CD8-positive, alpha-beta memory T cell (primary cell): ENCODE measurements at regions not wholly inside any gene's neighbourhood (a gene's known extent, or its start where the extent isn't known, plus 50 kb on each side); places are given as distances from the start of the nearest gene placed in this dataset.

ENCODE experiments used
- CTCF ChIA-PET: fragments of 350-600 bp; sonication (Branson Sonifier 250); formaldehyde crosslinking; loops from one replicate; lab custom pipeline; 2021; ENCODE audit warnings: antibody characterized with exemption; lab: Charles Lee
- POLR2A ChIA-PET: fragments of 350-600 bp; sonication (Branson Sonifier 250); formaldehyde crosslinking; loops from one replicate; lab custom pipeline; 2021; ENCODE audit warnings: antibody characterized with exemption; lab: Charles Lee
- DNase-seq, 5 donors: peaks; one replicate each; pipeline versions ENCODE4 v3.0.0 to v3.0.0-alpha.2; 2020 to 2022; ENCODE audit warnings: mixed read lengths in 1 of 5
- H3K27ac ChIP-seq: one replicate; pipeline ENCODE4 v1.7.0; 2013; ENCODE audit warnings: low read depth, mild to moderate bottlenecking, low read length, moderate library complexity
- H3K27me3 ChIP-seq: 2 replicates; pipeline ENCODE4 v1.7.0; 2013; ENCODE audit warnings: low read length, mild to moderate bottlenecking; ENCODE audit not compliant: insufficient read depth, poor library complexity, severe bottlenecking
- H3K36me3 ChIP-seq: 2 replicates; pipeline ENCODE4 v1.7.0; 2013; ENCODE audit warnings: mild to moderate bottlenecking, low read length, moderate library complexity; ENCODE audit not compliant: insufficient read depth
- H3K4me1 ChIP-seq: 2 replicates; pipeline ENCODE4 v1.7.0; 2013; ENCODE audit warnings: mild to moderate bottlenecking, low read length, moderate library complexity; ENCODE audit not compliant: insufficient read depth
- H3K4me3 ChIP-seq: 2 replicates; pipeline ENCODE4 v1.7.0; 2013; ENCODE audit warnings: mild to moderate bottlenecking, low read length
- H3K9me3 ChIP-seq: 2 replicates; pipeline ENCODE4 v1.7.0; 2013; ENCODE audit warnings: mild to moderate bottlenecking, low read length
- H3K27ac Mint-ChIP-seq, 8 donors: one replicate each; pipeline ENCODE4 v1.8.0; 2020 to 2021; ENCODE audit warnings: mixed read lengths in 8 of 8, mild to moderate bottlenecking in 6 of 8, inconsistent platforms in 3 of 8, moderate library complexity in 3 of 8
- H3K27me3 Mint-ChIP-seq, 2 donors: one replicate each; pipeline ENCODE4 v1.8.0; 2020 to 2021; ENCODE audit warnings: mixed read lengths in 2 of 2, mild to moderate bottlenecking in 1 of 2, moderate library complexity in 1 of 2
- H3K36me3 Mint-ChIP-seq, 3 donors: one replicate each; pipeline ENCODE4 v1.8.0; 2020 to 2021; ENCODE audit warnings: mixed read lengths in 3 of 3, inconsistent platforms in 1 of 3, mild to moderate bottlenecking in 1 of 3
- H3K4me1 Mint-ChIP-seq, 3 donors: one replicate each; pipeline ENCODE4 v1.8.0; 2020 to 2021; ENCODE audit warnings: mixed read lengths in 3 of 3, inconsistent platforms in 1 of 3, mild to moderate bottlenecking in 1 of 3
- H3K4me3 Mint-ChIP-seq, 7 donors: one replicate each; pipeline ENCODE4 v1.8.0; 2020 to 2021; ENCODE audit warnings: mixed read lengths in 7 of 7, mild to moderate bottlenecking in 6 of 7, moderate library complexity in 4 of 7, inconsistent platforms in 2 of 7
- H3K9me3 Mint-ChIP-seq, 5 donors: one replicate each; pipeline ENCODE4 v1.8.0; 2020 to 2022; ENCODE audit warnings: mixed read lengths in 5 of 5, mild to moderate bottlenecking in 3 of 5, moderate library complexity in 2 of 5, inconsistent platforms in 1 of 5

- no peaks in the 10 kb centered on the region for H3K36me3 Mint-ChIP-seq
- POLR2A ChIA-PET: no interaction called here
- no peak overlapping the region for H3K4me3 Mint-ChIP-seq
- H3K27me3 ChIP-seq: no peaks in the 10 kb centered on the region
- no peaks in the 10 kb centered on the region for H3K9me3 Mint-ChIP-seq
- H3K27ac Mint-ChIP-seq: peak overlapping the region in 2 of 8 donors; percentile 57 to 75
- H3K36me3 ChIP-seq: no peaks in the 10 kb centered on the region
- no peak for DNase-seq
- peaks cover 28 to 34% (median 30%) of the 10 kb centered on the region in 3 donors for H3K4me1 Mint-ChIP-seq
- H3K4me3 ChIP-seq: no peak overlapping the region
- no peaks in the 10 kb centered on the region for H3K9me3 ChIP-seq
- no peak overlapping the region for H3K27ac ChIP-seq
- peaks cover 35% of the 10 kb centered on the region for H3K4me1 ChIP-seq
- CTCF ChIA-PET: no interaction called here
- no peaks in the 10 kb centered on the region for H3K27me3 Mint-ChIP-seq
Measured at GRCh38 chr17:77001487-77001886, 133.3 kb downstream of the MGAT5B start.

GRCh38 chr17:77002103-77003045 is 134.2 kb downstream of the MGAT5B start:
- no peak for DNase-seq
- Histone ChIP-seq H3K27me3 (no peaks in the 10 kb centered on the region), H3K36me3 (no peaks in the 10 kb centered on the region), H3K9me3 (no peaks in the 10 kb centered on the region), H3K4me1 (peaks cover 26% of the 10 kb centered on the region), H3K4me3 (no peak overlapping the region), H3K27ac (no peak overlapping the region)
- ChIA-PET POLR2A (no interaction called here), CTCF (interaction anchor here (1.0 to 1.9 kb wide), 2 partner anchors 10 to 135 kb away, joined by 3 to 7 read pairs; no protein-coding TSS in a partner anchor)
- no peaks in the 10 kb centered on the region for H3K36me3 Mint-ChIP-seq
- peak overlapping the region in 4 of 8 donors; percentile 13 to 86 (median 34) for H3K27ac Mint-ChIP-seq
- H3K4me1 Mint-ChIP-seq: peaks cover 23 to 27% (median 24%) of the 10 kb centered on the region in 3 donors
- H3K27me3 Mint-ChIP-seq: peaks cover 0 to 4% of the 10 kb centered on the region in 2 donors
- H3K9me3 Mint-ChIP-seq: no peaks in the 10 kb centered on the region
- H3K4me3 Mint-ChIP-seq: no peak overlapping the region

- H3K4me1 ChIP-seq: peaks cover 13% of the 10 kb centered on the region
- H3K9me3 Mint-ChIP-seq: no peaks in the 10 kb centered on the region
- no peaks in the 10 kb centered on the region for H3K27me3 ChIP-seq
- H3K36me3 Mint-ChIP-seq: peaks cover 0 to 6% (median 0%) of the 10 kb centered on the region in 3 donors
- no peak overlapping the region for H3K4me3 ChIP-seq
- peaks cover 10 to 14% (median 12%) of the 10 kb centered on the region in 3 donors for H3K4me1 Mint-ChIP-seq
- H3K36me3 ChIP-seq: no peaks in the 10 kb centered on the region
- ChIA-PET POLR2A (no interaction called here), CTCF (interaction anchor here (1.0 to 1.9 kb wide), 3 partner anchors 9 to 136 kb away, joined by 3 to 7 read pairs (median 3); no protein-coding TSS in a partner anchor)
- no peaks in the 10 kb centered on the region for H3K9me3 ChIP-seq
- peaks cover 0 to 11% of the 10 kb centered on the region in 2 donors for H3K27me3 Mint-ChIP-seq
- H3K27ac ChIP-seq: no peak overlapping the region
- H3K27ac Mint-ChIP-seq: no peak overlapping the region
- no peak for DNase-seq
- H3K4me3 Mint-ChIP-seq: no peak overlapping the region
Measured at GRCh38 chr17:77003699-77004098, 135.5 kb downstream of the MGAT5B start.

- H3K4me3 ChIP-seq: no peak overlapping the region
- DNase-seq: no peak
- Mint-ChIP-seq H3K9me3 (peaks cover 0 to 8% (median 4%) of the 10 kb centered on the region in 5 donors), H3K27ac (no peak overlapping the region), H3K36me3 (peaks cover 0 to 20% (median 3%) of the 10 kb centered on the region in 3 donors), H3K4me1 (no peaks in the 10 kb centered on the region), H3K4me3 (no peak overlapping the region), H3K27me3 (peaks cover 3 to 24% of the 10 kb centered on the region in 2 donors)
- H3K27me3 ChIP-seq: no peaks in the 10 kb centered on the region
- H3K4me1 ChIP-seq: no peaks in the 10 kb centered on the region
- POLR2A ChIA-PET: no interaction called here
- CTCF ChIA-PET: interaction anchor here (1.5 kb wide), 1 partner anchor 38 kb away, joined by 4 read pairs; no protein-coding TSS in a partner anchor
- H3K27ac ChIP-seq: no peak overlapping the region
- H3K9me3 ChIP-seq: no peaks in the 10 kb centered on the region
- no peaks in the 10 kb centered on the region for H3K36me3 ChIP-seq
Measured at GRCh38 chr17:77006971-77007649, 133.7 kb upstream of the SEC14L1 start.

GRCh38 chr17:77009877-77010276 is 130.9 kb upstream of the SEC14L1 start:
- Histone ChIP-seq H3K9me3 (no peaks in the 10 kb centered on the region), H3K27me3 (no peaks in the 10 kb centered on the region), H3K4me1 (no peaks in the 10 kb centered on the region), H3K4me3 (no peak overlapping the region), H3K36me3 (no peaks in the 10 kb centered on the region), H3K27ac (no peak overlapping the region)
- ChIA-PET CTCF (interaction anchor here (1.0 to 1.4 kb wide), 2 partner anchors 47 to 143 kb away, joined by 3 to 5 read pairs; no protein-coding TSS in a partner anchor), POLR2A (no interaction called here)
- H3K36me3 Mint-ChIP-seq: peaks cover 0 to 20% (median 3%) of the 10 kb centered on the region in 3 donors
- no peaks in the 10 kb centered on the region for H3K4me1 Mint-ChIP-seq
- no peak overlapping the region for H3K4me3 Mint-ChIP-seq
- no peak overlapping the region for H3K27ac Mint-ChIP-seq
- DNase-seq: no peak
- peaks cover 3 to 27% of the 10 kb centered on the region in 2 donors for H3K27me3 Mint-ChIP-seq
- H3K9me3 Mint-ChIP-seq: peaks cover 0 to 8% (median 4%) of the 10 kb centered on the region in 5 donors

GRCh38 chr17:77010667-77011066 is 130.1 kb upstream of the SEC14L1 start:
- Histone ChIP-seq H3K4me1 (no peaks in the 10 kb centered on the region), H3K36me3 (no peaks in the 10 kb centered on the region), H3K27ac (no peak overlapping the region), H3K9me3 (no peaks in the 10 kb centered on the region), H3K4me3 (no peak overlapping the region), H3K27me3 (no peaks in the 10 kb centered on the region)
- Mint-ChIP-seq H3K4me3 (no peak overlapping the region), H3K9me3 (peaks cover 0 to 8% (median 4%) of the 10 kb centered on the region in 5 donors), H3K27ac (no peak overlapping the region), H3K27me3 (peaks cover 3 to 27% of the 10 kb centered on the region in 2 donors), H3K36me3 (peaks cover 0 to 20% (median 3%) of the 10 kb centered on the region in 3 donors), H3K4me1 (no peaks in the 10 kb centered on the region)
- DNase-seq: no peak
- ChIA-PET CTCF (interaction anchor here (1.5 kb wide), 1 partner anchor 53 kb away, joined by 4 read pairs; no protein-coding TSS in a partner anchor), POLR2A (no interaction called here)

- DNase-seq: peak; percentile 20 to 60 (median 25)
- Mint-ChIP-seq H3K27me3 (peaks cover 3 to 27% of the 10 kb centered on the region in 2 donors), H3K9me3 (peaks cover 0 to 8% (median 4%) of the 10 kb centered on the region in 5 donors), H3K27ac (peak overlapping the region in 1 of 8 donors; percentile 72), H3K4me3 (no peak overlapping the region), H3K36me3 (peaks cover 0 to 20% (median 3%) of the 10 kb centered on the region in 3 donors), H3K4me1 (no peaks in the 10 kb centered on the region)
- Histone ChIP-seq H3K4me1 (no peaks in the 10 kb centered on the region), H3K27ac (no peak overlapping the region), H3K9me3 (no peaks in the 10 kb centered on the region), H3K27me3 (no peaks in the 10 kb centered on the region), H3K4me3 (no peak overlapping the region), H3K36me3 (no peaks in the 10 kb centered on the region)
- ChIA-PET CTCF (interaction anchor here (1.0 to 1.9 kb wide), 6 partner anchors 8 to 59 kb away, joined by 3 to 7 read pairs (median 4); no protein-coding TSS in a partner anchor), POLR2A (no interaction called here)
Measured at GRCh38 chr17:77011173-77012011, 129.4 kb upstream of the SEC14L1 start.
